ENCODE measurements at regions not wholly inside any gene's neighbourhood (a gene's known extent, or its start where the extent isn't known, plus 50 kb on each side); places are given as distances from the start of the nearest gene placed in this dataset.
A peak's percentile ranks its signal among the peaks of the same experiment; 100 is the strongest.

- no peak overlapping the region for H3K27ac ChIP-seq (ENCODE audit: low read length)
- no peaks in the 10 kb centered on the region for H3K4me1 ChIP-seq (ENCODE audit: control insufficient read depth, insufficient read depth, low read length)
- ChIA-PET POLR2A (no interaction called here), CTCF (interaction anchor here (0.6 kb wide), 1 partner anchor 23 kb away, joined by 3 read pairs; no protein-coding TSS in a partner anchor)
- in situ Hi-C loops (cut with HindIII; ENCODE audit: low pct_unique_long_range_greater_than_20kb, low sequenced_read_pairs) (no loop called here), intact Hi-C loops (cut with micrococcal nuclease; ENCODE audit: unreplicated experiment) (no loop called here)
- no peaks in the 10 kb centered on the region for H3K27me3 ChIP-seq (ENCODE audit: control insufficient read depth, insufficient read depth, low read length)
- TF ChIP-seq SIN3A (IDR thresholded peaks at IDR 0.05; ENCODE audit: borderline replicate concordance, insufficient read depth, low read depth, low read length) = no peak
- peak; percentile 36 for TF ChIP-seq CTCF (IDR thresholded peaks at IDR 0.05)
- H3K4me3 ChIP-seq (ENCODE audit: low read depth in 2 of 2, low read length in 2 of 2) = peak overlapping the region; percentile 13 to 42; a peak in 3 of 4 replicates
- DNase-seq (ENCODE audit: low read depth, low spot score) (peak; percentile 18), ATAC-seq (peak; percentile 88)
- H3K9me3 ChIP-seq (ENCODE audit: control insufficient read depth, insufficient read depth, low read depth, low read length) = no peaks in the 10 kb centered on the region
- no peaks in the 10 kb centered on the region for H3K36me3 ChIP-seq (ENCODE audit: control insufficient read depth, insufficient read depth, low read length)
- no TSS peak for BruUV-seq (replicated peaks)
Measured at GRCh38 chrX:104310090-104310489, 55.4 kb upstream of the ESX1 start.

- DNase-seq (ENCODE audit: low read depth, low spot score) = no peak
- in situ Hi-C loops (cut with HindIII; ENCODE audit: low pct_unique_long_range_greater_than_20kb, low sequenced_read_pairs) = no loop called here
- Histone ChIP-seq H3K4me3 (ENCODE audit: low read depth in 2 of 2, low read length in 2 of 2) (no peak overlapping the region), H3K36me3 (ENCODE audit: control insufficient read depth, insufficient read depth, low read length) (no peaks in the 10 kb centered on the region), H3K4me1 (ENCODE audit: control insufficient read depth, insufficient read depth, low read length) (no peaks in the 10 kb centered on the region), H3K9me3 (ENCODE audit: control insufficient read depth, insufficient read depth, low read depth, low read length) (no peaks in the 10 kb centered on the region), H3K27me3 (ENCODE audit: control insufficient read depth, insufficient read depth, low read length) (no peaks in the 10 kb centered on the region), H3K27ac (ENCODE audit: low read length) (no peak overlapping the region)
- intact Hi-C loops (cut with micrococcal nuclease; ENCODE audit: unreplicated experiment) = no loop called here
- TF ChIP-seq POLR2AphosphoS5 (IDR thresholded peaks at IDR 0.05; ENCODE audit: low read depth, low read length) (no peak), CTCF (IDR thresholded peaks at IDR 0.05) (peak; percentile 15), REST (IDR thresholded peaks at IDR 0.05; ENCODE audit: insufficient read depth in 1 of 2, low read depth in 2 of 2, low read length in 1 of 2) (no peak)
- peak; percentile 68 for ATAC-seq
- ChIA-PET POLR2A (no interaction called here), CTCF (no interaction called here)
- no TSS peak for BruUV-seq (replicated peaks)
Measured at GRCh38 chrX:104309169-104309568, 54.4 kb upstream of the ESX1 start.

GRCh38 chrX:104307341-104307740 is 52.6 kb upstream of the ESX1 start:
- H3K27ac ChIP-seq (ENCODE audit: low read length) = no peak overlapping the region
- ChIA-PET CTCF (no interaction called here), POLR2A (no interaction called here)
- H3K27me3 ChIP-seq (ENCODE audit: control insufficient read depth, insufficient read depth, low read length) = no peaks in the 10 kb centered on the region
- in situ Hi-C loops (cut with HindIII; ENCODE audit: low pct_unique_long_range_greater_than_20kb, low sequenced_read_pairs) (no loop called here), intact Hi-C loops (cut with micrococcal nuclease; ENCODE audit: unreplicated experiment) (no loop called here)
- H3K36me3 ChIP-seq (ENCODE audit: control insufficient read depth, insufficient read depth, low read length) = no peaks in the 10 kb centered on the region
- TF ChIP-seq TCF7L2 (IDR thresholded peaks at IDR 0.05; ENCODE audit: low read depth, low read length) (no peak), POLR2AphosphoS5 (IDR thresholded peaks at IDR 0.05; ENCODE audit: low read depth, low read length) (no peak), REST (IDR thresholded peaks at IDR 0.05; ENCODE audit: insufficient read depth in 1 of 2, low read depth in 2 of 2, low read length in 1 of 2) (no peak), CTCF (IDR thresholded peaks at IDR 0.05) (no peak), SIN3A (IDR thresholded peaks at IDR 0.05; ENCODE audit: borderline replicate concordance, insufficient read depth, low read depth, low read length) (no peak)
- no peak for ATAC-seq
- no peak for DNase-seq (ENCODE audit: low read depth, low spot score)
- no peak overlapping the region for H3K4me3 ChIP-seq (ENCODE audit: low read depth in 2 of 2, low read length in 2 of 2)
- no peaks in the 10 kb centered on the region for H3K4me1 ChIP-seq (ENCODE audit: control insufficient read depth, insufficient read depth, low read length)
- no peaks in the 10 kb centered on the region for H3K9me3 ChIP-seq (ENCODE audit: control insufficient read depth, insufficient read depth, low read depth, low read length)
- BruUV-seq (replicated peaks) = no TSS peak

Measured in Panc1 (cell line).